Stomach (tissue), 8 donors: ENCODE measurements at regions not wholly inside any gene's neighbourhood (a gene's known extent, or its start where the extent isn't known, plus 50 kb on each side); places are given as distances from the start of the nearest gene placed in this dataset.

ENCODE experiments used
- DNase-seq, 2 donors: peaks; one replicate each; pipeline versions ENCODE4 v3.0.0 to v3.0.0-alpha.2; 2013 to 2019
- H3K27ac ChIP-seq, 5 donors: fragments of 200-600 bp in 4 of 5; sonication (generic) in 4 of 5; one replicate each; pipeline ENCODE4 v1.5.1; 2013 to 2019; ENCODE audit warnings: mild to moderate bottlenecking in 1 of 5, moderate library complexity in 1 of 5
- H3K27me3 ChIP-seq, 3 donors: fragments of 200-600 bp; sonication (generic); one replicate each; pipeline ENCODE4 v1.5.1; 2017 to 2019; ENCODE audit warnings: mixed run types in 1 of 3
- H3K36me3 ChIP-seq, 4 donors: fragments of 200-600 bp; sonication (generic); 1 replicate in 3 of 4; 2 replicates in 1 of 4; pipeline ENCODE4 v1.5.1; 2016 to 2019
- H3K4me1 ChIP-seq, 4 donors: fragments of 200-600 bp; sonication (generic); one replicate each; pipeline ENCODE4 v1.5.1; 2016 to 2019
- H3K4me3 ChIP-seq, 4 donors: fragments of 200-600 bp; sonication (generic) in 3 of 4; one replicate each; pipeline ENCODE4 v1.5.1; 2016 to 2019; ENCODE audit warnings: mild to moderate bottlenecking in 1 of 4
- H3K9me3 ChIP-seq, 4 donors: fragments of 200-600 bp; sonication (generic); one replicate each; pipeline ENCODE4 v1.5.1; 2016 to 2019
- CTCF ChIP-seq, 7 experiments: fragments of 450-650 bp in 4 of 7; fragments of 200-600 bp in 3 of 7; sonication (generic) in 3 of 7; IDR thresholded peaks; one replicate each; pipeline ENCODE4 v1.5.1; 2016 to 2019; ENCODE audit warnings: antibody characterized with exemption in 7 of 7, control low read depth in 2 of 7, mild to moderate bottlenecking in 1 of 7
- EP300 ChIP-seq: sonication (generic); formaldehyde crosslinking; IDR thresholded peaks from one replicate; pipeline ENCODE4 v1.6.1; 2017; ENCODE audit warnings: antibody characterized with exemption
- POLR2A ChIP-seq, 4 donors: fragments of 450-650 bp; IDR thresholded peaks; one replicate each; pipeline ENCODE4 v1.6.1; 2016; ENCODE audit warnings: antibody characterized with exemption in 4 of 4, control low read depth in 2 of 4, mild to moderate bottlenecking in 1 of 4, moderate library complexity in 1 of 4
- POLR2AphosphoS5 ChIP-seq, 3 donors: sonication (generic); formaldehyde crosslinking; IDR thresholded peaks; one replicate each; pipeline ENCODE4 v1.6.1; 2016; ENCODE audit warnings: antibody characterized with exemption in 3 of 3
- WGBS, 5 donors: extraction: QIAGEN DNeasy Blood & Tissue Kit in 3 of 5; methylation state at CpG; one replicate each; pipeline versions ENCODE4 v1.1.5 to v1.1.7; 2013 to 2018; 5-methylcytosine and 5-hydroxymethylcytosine counted together
- intact Hi-C: fragments of 100-400 bp; cut with DNase I; formaldehyde crosslinking; loops from one replicate; pipeline ENCODE4 v1.15.1; 2023; ENCODE audit warnings: low total_unique reads
- donor health status: healthy with polysubstance abuse.
- donor health status: Bipolar disorder and iron deficiency.
- donor health status: healthy.

- Histone ChIP-seq H3K27me3 (no peaks in the 10 kb centered on the region), H3K27ac (no peak overlapping the region), H3K4me1 (no peaks in the 10 kb centered on the region), H3K4me3 (no peak overlapping the region), H3K36me3 (no peaks in the 10 kb centered on the region), H3K9me3 (no peaks in the 10 kb centered on the region)
- TF ChIP-seq EP300: no peak
- TF ChIP-seq POLR2AphosphoS5 (IDR thresholded peaks at IDR 0.05): no peak
- no peak for TF ChIP-seq POLR2A (IDR thresholded peaks at IDR 0.05)
- TF ChIP-seq CTCF (IDR thresholded peaks at IDR 0.05): no peak
- DNase-seq: no peak
- 34 to 57% (median 46%) methylated on average over 3 of the region's 3 CpGs for WGBS, 5 donors
- intact Hi-C loops: no loop called here
These were observed 118.9 kb downstream of the ACER2 start for GRCh38 chr9:19527663-19528062.

- no peak overlapping the region for H3K4me3 ChIP-seq
- WGBS, 5 donors: 42 to 67% (median 53%) methylated on average over 2 of the region's 2 CpGs
- H3K4me1 ChIP-seq: no peaks in the 10 kb centered on the region
- DNase-seq: no peak
- H3K36me3 ChIP-seq: no peaks in the 10 kb centered on the region
- H3K27me3 ChIP-seq: no peaks in the 10 kb centered on the region
- H3K9me3 ChIP-seq: no peaks in the 10 kb centered on the region
- intact Hi-C loops: no loop called here
- H3K27ac ChIP-seq: no peak overlapping the region
- TF ChIP-seq POLR2A (IDR thresholded peaks at IDR 0.05) (no peak), CTCF (IDR thresholded peaks at IDR 0.05) (no peak), EP300 (no peak), POLR2AphosphoS5 (IDR thresholded peaks at IDR 0.05) (no peak)
These were observed 113.7 kb downstream of the ACER2 start for GRCh38 chr9:19522558-19522957.

- 75 to 93% (median 88%) methylated on average over 2 of the region's 2 CpGs for WGBS, 5 donors
- Histone ChIP-seq H3K4me3 (no peak overlapping the region), H3K36me3 (no peaks in the 10 kb centered on the region), H3K27me3 (no peaks in the 10 kb centered on the region), H3K4me1 (no peaks in the 10 kb centered on the region), H3K9me3 (no peaks in the 10 kb centered on the region), H3K27ac (no peak overlapping the region)
- no peak for TF ChIP-seq CTCF (IDR thresholded peaks at IDR 0.05)
- no peak for TF ChIP-seq POLR2A (IDR thresholded peaks at IDR 0.05)
- no peak for TF ChIP-seq POLR2AphosphoS5 (IDR thresholded peaks at IDR 0.05)
- TF ChIP-seq EP300: no peak
- intact Hi-C loops: no loop called here
- DNase-seq: no peak
These were observed 112.4 kb downstream of the ACER2 start for GRCh38 chr9:19521205-19521604.

GRCh38 chr9:19517202-19517942 lies 108.6 kb downstream of the ACER2 start:
- Histone ChIP-seq H3K4me1 (no peaks in the 10 kb centered on the region), H3K36me3 (no peaks in the 10 kb centered on the region), H3K4me3 (no peak overlapping the region), H3K9me3 (no peaks in the 10 kb centered on the region), H3K27ac (no peak overlapping the region), H3K27me3 (peaks cover 0 to 5% (median 0%) of the 10 kb centered on the region in 3 donors)
- no peak for DNase-seq
- TF ChIP-seq POLR2A (IDR thresholded peaks at IDR 0.05) (no peak), CTCF (IDR thresholded peaks at IDR 0.05) (no peak), POLR2AphosphoS5 (IDR thresholded peaks at IDR 0.05) (no peak), EP300 (no peak)
- WGBS, 5 donors: 71 to 82% (median 75%) methylated on average over 3 of the region's 3 CpGs
- intact Hi-C loops: no loop called here
